K562 (cell line): ENCODE measurements at regions not wholly inside any gene's neighbourhood (a gene's known extent, or its start where the extent isn't known, plus 50 kb on each side); places are given as distances from the start of the nearest gene placed in this dataset.

Experiments used
- BHLHE40 ChIP-seq: IDR thresholded peaks from 2 replicates; pipeline ENCODE4 v1.6.1; 2011; ENCODE audit warnings: low read length, improper control_type of control experiment
- CEBPB ChIP-seq: fragments of 450-650 bp; IDR thresholded peaks from 2 replicates; pipeline ENCODE4 v1.6.1; 2016; ENCODE audit warnings: missing genetic modification characterization, missing compliant biosample characterization
- RAD21 ChIP-seq, 2 experiments: fragments of 250-450 bp in 1 of 2; fragments of 450-650 bp in 1 of 2; sonication (Bioruptor Pico) in 1 of 2; formaldehyde crosslinking in 1 of 2; IDR thresholded peaks in 1 of 2; conservative IDR thresholded peaks in 1 of 2; 2 replicates each; pipeline versions ENCODE4 v1.4.0 to v1.8.0; 2020 to 2022; ENCODE audit warnings: mild to moderate bottlenecking in 2 of 2, moderate library complexity in 1 of 2
- ZBTB7A ChIP-seq: IDR thresholded peaks from 2 replicates; pipeline ENCODE4 v1.6.1; 2011; ENCODE audit warnings: low read depth, mild to moderate bottlenecking, low read length, moderate library complexity, borderline replicate concordance; ENCODE audit not compliant: control insufficient read depth
- ZNF134 ChIP-seq: fragments of 250-450 bp; sonication (Bioruptor Pico); conservative IDR thresholded peaks from 2 replicates; pipeline ENCODE4 v1.4.0; 2020
- ZNF507 ChIP-seq: conservative IDR thresholded peaks from 2 replicates; pipeline ENCODE4 v1.6.1; 2017; ENCODE audit warnings: missing genetic modification characterization, missing compliant biosample characterization

GRCh38 chr12:126538888-126539287 is 1473.7 kb downstream of the AACS start:
- TF ChIP-seq CEBPB (no peak), RAD21 (CRISPR knock-in tag; conservative IDR thresholded peaks at IDR 0.05 in 1 of 2, IDR thresholded peaks at IDR 0.05 in 1 of 2) (no peak), ZNF507 (no peak), ZBTB7A (no peak), BHLHE40 (no peak), ZNF134 (CRISPR knock-in tag) (no peak)
